HepG2 (cell line): ENCODE measurements at regions not wholly inside any gene's neighbourhood (a gene's known extent, or its start where the extent isn't known, plus 50 kb on each side); places are given as distances from the start of the nearest gene placed in this dataset.

ENCODE experiments used
- ATAC-seq: fragments of 200-7000 bp; cut with Tn5 transposase; 3 replicates; pipeline ENCODE4 v1.9.1; 2020; ENCODE audit warnings: mild to moderate bottlenecking, moderate library complexity
- BruUV-seq: library from RNA; stranded (reverse); fragments of 400-500 nt; replicated peaks from 2 replicates; lab custom pipeline; 2021; lab: Mats Ljungman, UMichigan
- CTCF ChIA-PET: fragments of 300-600 bp; formaldehyde crosslinking; extraction: SDS; loops from one replicate; lab custom pipeline; 2021; ENCODE audit warnings: low total read pairs, inconsistent platforms, low intra/inter-chr PET ratio; lab: Yijun Ruan, JAX
- POLR2A ChIA-PET: fragments of 350-600 bp; sonication (Branson Sonifier 250); formaldehyde crosslinking; loops from one replicate; lab custom pipeline; 2020; ENCODE audit warnings: antibody characterized with exemption, inconsistent platforms; lab: Yijun Ruan, JAX
- DNase-seq: peaks from one replicate; pipeline ENCODE4 v3.0.0-alpha.2; 2015; ENCODE audit warnings: low spot score
- FAIRE-seq: peaks from 3 replicates; lab custom pipeline; 2011; peaks lifted over from hg19 to GRCh38; lab: Jason Lieb, UNC
- H2AFZ ChIP-seq: one replicate; pipeline ENCODE4 v1.6.1; 2011; ENCODE audit warnings: low read length, inconsistent platforms
- H3K27ac ChIP-seq: fragments of 300-600 bp; 3 replicates; pipeline ENCODE4 v1.8.0; 2011; ENCODE audit warnings: mixed run types, mild to moderate bottlenecking, mixed read lengths, low read length, inconsistent platforms; ENCODE audit not compliant: insufficient read depth; ENCODE audit errors: extremely low read length
- H3K27me3 ChIP-seq, 2 experiments: fragments of 200-600 bp in 1 of 2; 2 replicates in 1 of 2; 3 replicates in 1 of 2; pipeline versions ENCODE4 v1.6.0 to v1.8.0; 2011; ENCODE audit warnings: low read length in 2 of 2, mild to moderate bottlenecking in 2 of 2, moderate library complexity in 2 of 2, inconsistent platforms in 1 of 2; ENCODE audit not compliant: insufficient read depth in 2 of 2, control insufficient read depth in 1 of 2
- H3K36me3 ChIP-seq, 2 experiments: fragments of 200-600 bp in 1 of 2; replicated peaks in 1 of 2; 2 replicates in 1 of 2; 3 replicates in 1 of 2; pipeline versions ENCODE4 v1.5.1 to v1.8.0; 2011; ENCODE audit warnings: low read length in 2 of 2, inconsistent platforms in 1 of 2; ENCODE audit not compliant: insufficient read depth in 2 of 2, control insufficient read depth in 1 of 2
- H3K4me1 ChIP-seq: 2 replicates; pipeline ENCODE4 v1.5.1; 2012; ENCODE audit warnings: low read length, inconsistent platforms; ENCODE audit not compliant: insufficient read depth
- H3K4me2 ChIP-seq: 2 replicates; pipeline ENCODE4 v1.6.0; 2011; ENCODE audit warnings: low read depth, low read length, inconsistent platforms
- H3K4me3 ChIP-seq, 3 experiments: fragments of 200-600 bp in 1 of 3; sonication (generic), shearing (Covaris generic) in 1 of 3; replicated peaks in 1 of 3; 2 replicates each; pipeline ENCODE4 v1.5.1; 2011 to 2016; ENCODE audit warnings: low read length in 3 of 3, inconsistent platforms in 2 of 3, low read depth in 2 of 3, mild to moderate bottlenecking in 2 of 3, control low read depth in 1 of 3, mixed read lengths in 1 of 3; ENCODE audit not compliant: insufficient read depth in 1 of 3
- H3K79me2 ChIP-seq: one replicate; pipeline ENCODE4 v1.6.1; 2011; ENCODE audit warnings: low read length, inconsistent platforms; ENCODE audit not compliant: insufficient read depth
- H3K9ac ChIP-seq: 2 replicates; pipeline ENCODE4 v1.6.0; 2011; ENCODE audit warnings: mild to moderate bottlenecking, low read depth, low read length, inconsistent platforms; ENCODE audit not compliant: insufficient read depth
- H3K9me3 ChIP-seq: 2 replicates; pipeline ENCODE4 v1.5.1; 2012; ENCODE audit warnings: mild to moderate bottlenecking, low read length
- H4K20me1 ChIP-seq: 2 replicates; pipeline ENCODE4 v1.6.0; 2011; ENCODE audit warnings: inconsistent platforms, mild to moderate bottlenecking, low read length, moderate library complexity; ENCODE audit not compliant: insufficient read depth
- HMGXB3 ChIP-seq: sonication (generic); formaldehyde crosslinking; IDR thresholded peaks from 2 replicates; pipeline ENCODE4 v1.4.0; 2020; ENCODE audit warnings: missing genetic modification reagents, borderline replicate concordance
- KLF16 ChIP-seq, 2 experiments: sonication (generic) in 1 of 2; formaldehyde crosslinking in 1 of 2; IDR thresholded peaks; 2 replicates each; pipeline versions ENCODE4 v1.6.1 to v1.8.0; 2016 to 2023; ENCODE audit warnings: missing genetic modification reagents in 2 of 2, missing compliant biosample characterization in 1 of 2
- NFIC ChIP-seq: IDR thresholded peaks from 2 replicates; pipeline ENCODE4 v1.6.1; 2012; ENCODE audit warnings: mild to moderate bottlenecking, low read length, inconsistent platforms
- NR3C1 ChIP-seq: sonication (generic); formaldehyde crosslinking; IDR thresholded peaks from 2 replicates; pipeline ENCODE4 v1.4.0; 2020; ENCODE audit warnings: missing genetic modification reagents
- PATZ1 ChIP-seq: sonication (generic); formaldehyde crosslinking; IDR thresholded peaks from 2 replicates; pipeline ENCODE4 v1.4.0; 2020; ENCODE audit warnings: missing genetic modification reagents
- PHF20 ChIP-seq: sonication (generic); formaldehyde crosslinking; IDR thresholded peaks from 2 replicates; pipeline ENCODE4 v1.5.0; 2020; ENCODE audit warnings: mild to moderate bottlenecking, missing genetic modification reagents
- SNAPC5 ChIP-seq: sonication (generic); formaldehyde crosslinking; IDR thresholded peaks from 2 replicates; pipeline ENCODE4 v1.8.1; 2023; ENCODE audit warnings: mild to moderate bottlenecking, missing genetic modification reagents, borderline replicate concordance
- ZFAT ChIP-seq: sonication (generic); formaldehyde crosslinking; conservative IDR thresholded peaks from 2 replicates; pipeline ENCODE4 v1.8.1; 2023; ENCODE audit warnings: missing genetic modification reagents, inconsistent platforms
- ZNF160 ChIP-seq: sonication (generic); formaldehyde crosslinking; IDR thresholded peaks from 2 replicates; pipeline ENCODE4 v1.8.0; 2022; ENCODE audit warnings: mild to moderate bottlenecking, inconsistent platforms, missing genetic modification reagents
- ZNF609 ChIP-seq: sonication (generic); formaldehyde crosslinking; IDR thresholded peaks from 2 replicates; pipeline ENCODE4 v1.4.0; 2020; ENCODE audit warnings: mild to moderate bottlenecking, missing genetic modification reagents, borderline replicate concordance
- WGBS: methylation state at CpG from one replicate; pipeline ENCODE4 v1.1.6; 2017; ENCODE audit warnings: low lambda C conversion rate; 5-methylcytosine and 5-hydroxymethylcytosine counted together
- in situ Hi-C: cut with HindIII; loops from 2 replicates; pipeline ENCODE4 v1.10.0; 2017; ENCODE audit warnings: low pct_unique_long_range_greater_than_20kb; ENCODE audit not compliant: extremely low pct_ligation_motif_present
- intact Hi-C: fragments of 100-400 bp; cut with micrococcal nuclease; formaldehyde crosslinking; loops from one replicate; pipeline ENCODE4 v1.10.0; 2022; ENCODE audit not compliant: unreplicated experiment

- FAIRE-seq = no peak
- H3K27ac ChIP-seq = no peak overlapping the region
- WGBS = no CpG with 5 or more reads among the region's 1 CpG
- no peak for TF ChIP-seq ZNF609 (CRISPR knock-in tag)
- TF ChIP-seq KLF16 (CRISPR knock-in tag; IDR thresholded peaks at IDR 0.05) = no peak
- no peak for TF ChIP-seq NR3C1 (CRISPR knock-in tag)
- no peak for TF ChIP-seq PATZ1 (CRISPR knock-in tag)
- no peak for TF ChIP-seq NFIC
- no peak for TF ChIP-seq SNAPC5 (CRISPR knock-in tag)
- no peak for TF ChIP-seq HMGXB3 (CRISPR knock-in tag)
- TF ChIP-seq ZFAT = no peak
- TF ChIP-seq ZNF160 (CRISPR knock-in tag) = no peak
- TF ChIP-seq PHF20 (CRISPR knock-in tag) = no peak
- no peaks in the 10 kb centered on the region for H3K4me1 ChIP-seq
- BruUV-seq = no TSS peak
- ChIA-PET CTCF (no interaction called here), POLR2A (no interaction called here)
- no peak for DNase-seq
- no peak for ATAC-seq
- intact Hi-C loops = no loop called here
- in situ Hi-C loops = no loop called here
- H3K9me3 ChIP-seq = no peaks in the 10 kb centered on the region
- H3K27me3 ChIP-seq = no peaks in the 10 kb centered on the region; a peak in 2 of 5 replicates
- H3K36me3 ChIP-seq = no peaks in the 10 kb centered on the region
- no peak overlapping the region for H3K9ac ChIP-seq
- H3K4me3 ChIP-seq = no peak overlapping the region
- H3K4me2 ChIP-seq = no peak overlapping the region
- H2AFZ ChIP-seq = no peak overlapping the region
- no peaks in the 10 kb centered on the region for H4K20me1 ChIP-seq
- H3K79me2 ChIP-seq = no peaks in the 10 kb centered on the region
Measured at GRCh38 chr5:5675511-5675910, 253.0 kb downstream of the ICE1 start.
